ENCODE measurements at regions not wholly inside any gene's neighbourhood (a gene's known extent, or its start where the extent isn't known, plus 50 kb on each side); places are given as distances from the start of the nearest gene placed in this dataset.
"Not testable (repeated sequence)": the region's sequence is repeated elsewhere in the genome, so short reads cannot be mapped to it uniquely, and the experiment has no call there.

- no peak overlapping the region for H3K27ac Mint-ChIP-seq
- H3K4me1 Mint-ChIP-seq (ENCODE audit: low read depth), result no peaks in the 10 kb centered on the region
- peaks cover 8% of the 10 kb centered on the region for H3K9me3 Mint-ChIP-seq
- H3K4me3 Mint-ChIP-seq, result no peak overlapping the region
- no peak for DNase-seq (ENCODE audit: low spot score)
- H3K36me3 Mint-ChIP-seq (ENCODE audit: low read depth), result no peaks in the 10 kb centered on the region
- H3K27me3 Mint-ChIP-seq (ENCODE audit: low read depth), result no peaks in the 10 kb centered on the region
Measured at GRCh38 chr9:108434502-108434901, 421.3 kb downstream of the ACTL7B start.

DNA sequence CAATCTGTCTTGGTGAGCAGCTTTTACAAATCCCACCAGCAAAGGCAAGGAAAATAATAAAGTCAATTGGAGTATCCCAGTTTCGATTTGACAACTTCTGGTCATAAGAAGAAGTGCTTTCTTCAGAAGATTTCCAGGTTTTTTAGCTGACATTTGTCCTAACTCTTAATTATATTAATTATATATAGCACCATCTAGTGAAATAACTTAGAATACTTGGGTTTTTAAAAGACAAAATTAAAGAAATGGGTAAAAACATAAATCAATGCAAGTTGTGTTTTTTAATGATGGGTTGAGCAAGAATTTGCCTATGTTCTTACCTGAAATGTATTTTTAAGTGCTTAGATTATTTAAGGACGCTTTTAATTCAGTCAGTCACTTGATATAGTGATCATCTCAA, 421.8 kb downstream of the ACTL7B start:
- Mint-ChIP-seq H3K4me1 (ENCODE audit: low read depth) (no peaks in the 10 kb centered on the region), H3K27me3 (ENCODE audit: low read depth) (no peaks in the 10 kb centered on the region), H3K36me3 (ENCODE audit: low read depth) (no peaks in the 10 kb centered on the region), H3K9me3 (peaks cover 9% of the 10 kb centered on the region), H3K4me3 (no peak overlapping the region), H3K27ac (no peak overlapping the region)
- no peak for DNase-seq (ENCODE audit: low spot score)

DNA sequence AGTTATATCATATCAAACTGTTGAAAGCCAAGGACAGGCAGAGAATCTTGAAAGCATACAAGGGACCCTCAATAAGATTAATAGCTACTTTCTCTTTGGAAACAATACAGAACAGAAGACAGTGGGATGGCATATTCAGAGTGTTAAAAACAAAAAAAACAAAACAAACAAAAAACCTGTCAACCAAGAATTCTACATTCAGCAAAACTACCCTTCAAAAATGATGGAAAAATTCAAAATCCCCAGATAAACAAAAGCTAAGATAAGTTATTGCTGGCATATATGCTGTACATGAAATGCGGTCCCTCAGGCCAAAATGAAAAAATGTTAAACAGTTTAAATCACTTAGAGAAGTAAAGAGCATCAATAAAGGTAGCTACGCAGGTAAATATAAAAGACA, 425.1 kb downstream of the ACTL7B start:
- Mint-ChIP-seq H3K27ac (no peak overlapping the region), H3K36me3 (ENCODE audit: low read depth) (no peaks in the 10 kb centered on the region), H3K9me3 (peaks cover 12% of the 10 kb centered on the region), H3K27me3 (ENCODE audit: low read depth) (no peaks in the 10 kb centered on the region), H3K4me3 (no peak overlapping the region), H3K4me1 (ENCODE audit: low read depth) (no peaks in the 10 kb centered on the region)
- no peak for DNase-seq (ENCODE audit: low spot score)

- DNase-seq (ENCODE audit: low spot score), result no peak
- H3K4me1 Mint-ChIP-seq (ENCODE audit: low read depth), result no peaks in the 10 kb centered on the region
- H3K9me3 Mint-ChIP-seq, result peaks cover 12% of the 10 kb centered on the region
- H3K27ac Mint-ChIP-seq, result no peak overlapping the region
- H3K36me3 Mint-ChIP-seq (ENCODE audit: low read depth), result no peaks in the 10 kb centered on the region
- H3K27me3 Mint-ChIP-seq (ENCODE audit: low read depth), result no peaks in the 10 kb centered on the region
- H3K4me3 Mint-ChIP-seq, result no peak overlapping the region
Measured at GRCh38 chr9:108427751-108428150, 428.0 kb downstream of the ACTL7B start.

- not testable (repeated sequence) for H3K27me3 Mint-ChIP-seq (ENCODE audit: low read depth); H3K36me3 Mint-ChIP-seq (ENCODE audit: low read depth); H3K27ac Mint-ChIP-seq; H3K4me1 Mint-ChIP-seq (ENCODE audit: low read depth); DNase-seq (ENCODE audit: low spot score); H3K4me3 Mint-ChIP-seq
- H3K9me3 Mint-ChIP-seq, result peaks cover 12% of the 10 kb centered on the region
Measured at GRCh38 chr9:108426421-108426940, 429.3 kb downstream of the ACTL7B start.

GRCh38 chr9:108423433-108423832, 432.4 kb downstream of the ACTL7B start:
- Mint-ChIP-seq H3K27ac (no peak overlapping the region), H3K27me3 (ENCODE audit: low read depth) (no peaks in the 10 kb centered on the region)

DNA sequence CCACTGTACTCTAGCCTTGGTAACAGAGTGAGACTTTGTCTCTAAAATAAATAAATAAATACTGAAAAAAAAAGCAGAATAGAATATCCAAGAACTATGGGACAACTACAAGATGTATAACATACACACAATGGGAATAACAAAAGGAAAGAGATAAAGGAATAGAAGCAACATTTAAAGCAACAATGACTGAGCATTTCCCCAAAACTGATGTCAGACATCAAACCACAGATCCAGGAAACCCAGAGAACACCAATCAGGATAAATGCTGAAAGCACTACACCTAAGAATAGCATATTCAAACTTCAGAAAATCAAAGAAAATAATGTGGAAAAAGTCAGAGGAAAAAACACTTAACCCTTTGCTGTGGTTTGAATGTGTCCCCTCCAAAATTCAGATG, 436.4 kb downstream of the ACTL7B start:
- no peak overlapping the region for H3K4me3 Mint-ChIP-seq
- no peaks in the 10 kb centered on the region for H3K4me1 Mint-ChIP-seq (ENCODE audit: low read depth)
- H3K27ac Mint-ChIP-seq, result no peak overlapping the region

More at GRCh38 chr9:108423433-108423832, 432.4 kb downstream of the ACTL7B start:
- H3K36me3 Mint-ChIP-seq (ENCODE audit: low read depth), result no peaks in the 10 kb centered on the region
- no peak overlapping the region for H3K4me3 Mint-ChIP-seq
- no peaks in the 10 kb centered on the region for H3K4me1 Mint-ChIP-seq (ENCODE audit: low read depth)
- DNase-seq (ENCODE audit: low spot score), result no peak
- H3K9me3 Mint-ChIP-seq, result no peaks in the 10 kb centered on the region

GRCh38 chr9:108417726-108418125, 438.1 kb downstream of the ACTL7B start:
- H3K4me3 Mint-ChIP-seq, result no peak overlapping the region
- H3K4me1 Mint-ChIP-seq (ENCODE audit: low read depth), result no peaks in the 10 kb centered on the region
- H3K9me3 Mint-ChIP-seq, result no peaks in the 10 kb centered on the region

More for the DNA sequence above, 436.4 kb downstream of the ACTL7B start:
- no peak for DNase-seq (ENCODE audit: low spot score)
- no peaks in the 10 kb centered on the region for H3K36me3 Mint-ChIP-seq (ENCODE audit: low read depth)
- H3K9me3 Mint-ChIP-seq, result no peaks in the 10 kb centered on the region
- no peaks in the 10 kb centered on the region for H3K27me3 Mint-ChIP-seq (ENCODE audit: low read depth)

GRCh38 chr9:108417312-108417711, 438.5 kb downstream of the ACTL7B start:
- no peaks in the 10 kb centered on the region for H3K4me1 Mint-ChIP-seq (ENCODE audit: low read depth)
- no peak overlapping the region for H3K27ac Mint-ChIP-seq
- DNase-seq (ENCODE audit: low spot score), result no peak
- H3K36me3 Mint-ChIP-seq (ENCODE audit: low read depth), result no peaks in the 10 kb centered on the region
- H3K27me3 Mint-ChIP-seq (ENCODE audit: low read depth), result no peaks in the 10 kb centered on the region
- no peak overlapping the region for H3K4me3 Mint-ChIP-seq
- H3K9me3 Mint-ChIP-seq, result no peaks in the 10 kb centered on the region

More at GRCh38 chr9:108417726-108418125, 438.1 kb downstream of the ACTL7B start:
- Mint-ChIP-seq H3K27ac (no peak overlapping the region), H3K27me3 (ENCODE audit: low read depth) (no peaks in the 10 kb centered on the region), H3K36me3 (ENCODE audit: low read depth) (no peaks in the 10 kb centered on the region)
- no peak for DNase-seq (ENCODE audit: low spot score)

DNA sequence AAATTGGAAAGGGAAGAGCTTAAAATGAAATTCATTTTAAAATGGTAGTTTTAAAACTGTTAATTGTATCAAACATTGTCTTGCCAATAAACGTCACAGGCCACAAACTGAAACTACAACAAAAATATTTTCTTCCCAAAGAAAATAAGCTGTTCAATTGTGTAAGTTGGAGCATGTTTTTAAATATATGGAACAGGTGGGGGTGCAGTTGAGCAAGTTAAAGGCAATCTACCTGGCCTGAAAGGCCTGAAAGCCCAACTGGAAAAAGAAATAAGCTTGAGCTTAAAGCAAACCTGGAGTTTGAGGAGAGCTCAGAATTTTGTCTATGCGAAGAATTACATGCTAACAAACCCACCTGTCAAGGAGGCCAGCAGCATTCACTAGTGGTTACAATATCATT, 439.5 kb downstream of the ACTL7B start:
- H3K27ac Mint-ChIP-seq, result no peak overlapping the region

DNA sequence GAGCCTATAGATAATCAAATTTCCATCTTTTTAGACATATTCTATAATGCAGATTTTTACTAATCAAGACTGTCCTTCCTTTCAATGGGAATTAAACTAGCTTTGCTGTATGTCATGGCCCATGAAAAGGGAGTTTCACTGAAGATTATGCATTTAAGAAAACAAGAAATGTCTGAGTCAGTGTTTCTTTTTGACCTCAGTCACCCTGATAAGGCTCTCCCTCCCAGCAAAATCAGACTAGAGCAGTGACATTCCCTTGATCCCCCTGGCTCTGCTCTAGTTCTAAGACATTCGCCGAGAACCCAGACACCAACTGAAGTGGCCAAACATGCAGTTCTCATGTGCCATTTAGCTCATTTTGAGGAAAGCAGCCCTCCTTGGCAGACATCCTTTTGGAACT, 442.0 kb downstream of the ACTL7B start:
- H3K27ac Mint-ChIP-seq, result no peak overlapping the region
- no peaks in the 10 kb centered on the region for H3K36me3 Mint-ChIP-seq (ENCODE audit: low read depth)
- H3K4me3 Mint-ChIP-seq, result no peak overlapping the region
- no peaks in the 10 kb centered on the region for H3K4me1 Mint-ChIP-seq (ENCODE audit: low read depth)
- H3K27me3 Mint-ChIP-seq (ENCODE audit: low read depth), result no peaks in the 10 kb centered on the region
- DNase-seq (ENCODE audit: low spot score), result no peak
- H3K9me3 Mint-ChIP-seq, result no peaks in the 10 kb centered on the region

More for the DNA sequence above, 439.5 kb downstream of the ACTL7B start:
- H3K36me3 Mint-ChIP-seq (ENCODE audit: low read depth), result no peaks in the 10 kb centered on the region
- no peak overlapping the region for H3K4me3 Mint-ChIP-seq
- no peaks in the 10 kb centered on the region for H3K9me3 Mint-ChIP-seq
- H3K4me1 Mint-ChIP-seq (ENCODE audit: low read depth), result no peaks in the 10 kb centered on the region
- no peak for DNase-seq (ENCODE audit: low spot score)
- no peaks in the 10 kb centered on the region for H3K27me3 Mint-ChIP-seq (ENCODE audit: low read depth)

DNA sequence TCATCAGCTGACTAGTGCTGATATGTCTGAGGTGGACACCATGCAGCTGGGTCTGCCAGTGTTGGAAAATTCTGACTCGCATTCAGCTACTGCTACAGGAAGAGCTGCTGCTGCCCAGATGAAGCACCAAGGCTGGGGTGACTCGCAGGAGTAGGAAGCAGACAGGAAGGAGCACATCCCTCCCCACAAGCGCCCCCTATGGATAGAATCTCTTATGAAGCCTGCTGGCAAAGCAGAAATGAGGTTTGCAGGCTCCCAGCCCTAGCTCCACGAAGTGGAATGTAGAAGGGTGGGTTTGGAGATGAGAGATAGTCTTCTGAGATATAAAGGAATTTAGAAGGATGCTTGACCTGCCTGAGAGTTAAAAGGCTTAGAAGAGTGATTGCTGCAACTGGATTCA, 443.0 kb downstream of the ACTL7B start:
- Mint-ChIP-seq H3K36me3 (ENCODE audit: low read depth) (no peaks in the 10 kb centered on the region), H3K27me3 (ENCODE audit: low read depth) (no peaks in the 10 kb centered on the region), H3K9me3 (no peaks in the 10 kb centered on the region), H3K4me3 (no peak overlapping the region), H3K27ac (no peak overlapping the region), H3K4me1 (ENCODE audit: low read depth) (no peaks in the 10 kb centered on the region)
- DNase-seq (ENCODE audit: low spot score), result no peak

DNA sequence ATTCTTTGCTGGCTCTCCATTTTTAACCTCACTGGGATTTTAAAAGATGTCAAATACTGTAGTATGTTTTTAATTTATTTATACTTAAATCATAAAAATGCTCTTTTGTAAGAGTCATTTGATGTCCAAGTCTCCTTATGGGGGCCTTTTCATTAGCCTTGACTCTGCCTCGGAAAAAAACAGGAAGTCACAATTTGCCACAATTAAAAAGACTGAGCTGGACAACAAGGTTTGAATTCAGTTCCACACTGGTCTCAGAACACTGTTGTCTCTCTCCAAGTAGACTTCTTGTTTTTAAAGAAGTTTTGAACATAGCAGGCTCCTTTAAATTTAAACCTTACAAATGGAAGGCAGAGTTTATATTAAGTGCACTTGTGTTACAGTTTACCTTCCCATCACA, 444.2 kb downstream of the ACTL7B start:
- Mint-ChIP-seq H3K36me3 (ENCODE audit: low read depth) (no peaks in the 10 kb centered on the region), H3K4me3 (no peak overlapping the region), H3K4me1 (ENCODE audit: low read depth) (no peaks in the 10 kb centered on the region), H3K27me3 (ENCODE audit: low read depth) (no peaks in the 10 kb centered on the region), H3K27ac (no peak overlapping the region), H3K9me3 (no peaks in the 10 kb centered on the region)
- no peak for DNase-seq (ENCODE audit: low spot score)

- Mint-ChIP-seq H3K4me1 (ENCODE audit: low read depth) (no peaks in the 10 kb centered on the region), H3K27me3 (ENCODE audit: low read depth) (no peaks in the 10 kb centered on the region), H3K36me3 (ENCODE audit: low read depth) (no peaks in the 10 kb centered on the region), H3K9me3 (no peaks in the 10 kb centered on the region), H3K27ac (no peak overlapping the region), H3K4me3 (no peak overlapping the region)
- no peak for DNase-seq (ENCODE audit: low spot score)
Measured at GRCh38 chr9:108410161-108410560, 445.6 kb downstream of the ACTL7B start.

DNA sequence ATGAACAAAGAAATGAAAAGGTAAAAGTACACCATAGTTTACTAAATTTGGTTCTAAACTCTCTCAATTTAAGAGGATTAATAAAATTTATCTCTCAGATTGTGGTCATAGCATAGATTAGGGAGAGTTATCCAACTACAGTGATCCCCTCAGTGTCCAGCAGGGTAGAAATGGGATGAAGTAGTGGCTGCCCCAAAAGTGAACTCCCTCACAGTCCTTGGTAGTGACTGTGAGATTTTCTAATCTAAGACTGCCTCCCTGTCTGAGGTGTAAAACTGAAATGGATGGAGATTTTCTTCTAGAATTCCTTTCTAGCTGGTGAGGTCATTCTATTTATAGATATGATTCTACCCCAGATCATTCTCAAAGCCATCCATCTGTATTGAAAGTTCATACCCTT, 455.5 kb downstream of the ACTL7B start:
- H3K9me3 Mint-ChIP-seq, result peaks cover 6% of the 10 kb centered on the region
- no peak overlapping the region for H3K27ac Mint-ChIP-seq
- no peaks in the 10 kb centered on the region for H3K4me1 Mint-ChIP-seq (ENCODE audit: low read depth)
- no peak overlapping the region for H3K4me3 Mint-ChIP-seq
- no peaks in the 10 kb centered on the region for H3K27me3 Mint-ChIP-seq (ENCODE audit: low read depth)
- DNase-seq (ENCODE audit: low spot score), result no peak
- H3K36me3 Mint-ChIP-seq (ENCODE audit: low read depth), result no peaks in the 10 kb centered on the region

Measured in T-helper 2 cell treated with Interferon-gamma antibody and Interleukin-4, amounts not matched to agents 5 μg/mL and 100 μg/mL, for 36 hours (primary cell).